Uterus (tissue), 3 donors: ENCODE measurements at regions not wholly inside any gene's neighbourhood (a gene's known extent, or its start where the extent isn't known, plus 50 kb on each side); places are given as distances from the start of the nearest gene placed in this dataset.

Experiments used
- DNase-seq, 2 donors: peaks; one replicate each; pipeline ENCODE4 v3.0.0-alpha.2; 2019 to 2020
- H3K27ac ChIP-seq, 2 donors: fragments of 200-600 bp; sonication (generic); 1 replicate in 1 of 2; 2 replicates in 1 of 2; pipeline ENCODE4 v1.5.1; 2016 to 2018
- H3K27me3 ChIP-seq, 2 donors: fragments of 200-600 bp; sonication (generic); one replicate each; pipeline ENCODE4 v1.5.1; 2018 to 2019; ENCODE audit warnings: control low read depth in 1 of 2
- H3K36me3 ChIP-seq, 2 donors: fragments of 200-600 bp; sonication (generic); one replicate each; pipeline ENCODE4 v1.5.1; 2019; ENCODE audit warnings: control low read depth in 1 of 2
- H3K4me1 ChIP-seq, 2 donors: fragments of 200-600 bp; sonication (generic); one replicate each; pipeline ENCODE4 v1.5.1; 2018 to 2019; ENCODE audit warnings: control low read depth in 1 of 2
- H3K4me3 ChIP-seq, 2 donors: fragments of 200-600 bp; sonication (generic); 1 replicate in 1 of 2; 2 replicates in 1 of 2; pipeline ENCODE4 v1.5.1; 2018 to 2019; ENCODE audit warnings: mild to moderate bottlenecking in 1 of 2
- H3K9me3 ChIP-seq, 2 donors: fragments of 200-600 bp; sonication (generic); one replicate each; pipeline ENCODE4 v1.5.1; 2019; ENCODE audit warnings: control low read depth in 1 of 2
- CTCF ChIP-seq, 4 experiments: fragments of 200-600 bp in 2 of 4; fragments of 450-650 bp in 2 of 4; sonication (generic) in 2 of 4; IDR thresholded peaks; one replicate each; pipeline ENCODE4 v1.5.1; 2016 to 2019; ENCODE audit warnings: antibody characterized with exemption in 4 of 4, mild to moderate bottlenecking in 2 of 4, moderate library complexity in 1 of 4
- POLR2A ChIP-seq, 2 donors: fragments of 450-650 bp; IDR thresholded peaks; one replicate each; pipeline ENCODE4 v1.6.1; 2016; ENCODE audit warnings: antibody characterized with exemption in 2 of 2, mild to moderate bottlenecking in 1 of 2, moderate library complexity in 1 of 2
- intact Hi-C: fragments of 100-400 bp; cut with DNase I; formaldehyde crosslinking; loops from one replicate; pipeline ENCODE4 v1.15.1; 2023; ENCODE audit warnings: low total_unique reads
- donor health status: DM: yes; HTN: yes; CAD: no.

GRCh38 chr2:83081826-83082690 lies 1377.0 kb downstream of the SUCLG1 start:
- Histone ChIP-seq H3K36me3 (no peaks in the 10 kb centered on the region), H3K27ac (peak overlapping the region in 1 of 2 donors; percentile 26), H3K27me3 (no peaks in the 10 kb centered on the region), H3K4me3 (no peak overlapping the region), H3K4me1 (no peaks in the 10 kb centered on the region), H3K9me3 (no peaks in the 10 kb centered on the region)
- DNase-seq, result peak in 1 of 2 donors; percentile 36
- TF ChIP-seq POLR2A (IDR thresholded peaks at IDR 0.05), result no peak
- TF ChIP-seq CTCF (IDR thresholded peaks at IDR 0.05), result no peak
- intact Hi-C loops, result no loop called here

GRCh38 chr2:83079007-83079406 lies 1380.1 kb downstream of the SUCLG1 start:
- H3K9me3 ChIP-seq, result no peaks in the 10 kb centered on the region
- no peaks in the 10 kb centered on the region for H3K27me3 ChIP-seq
- intact Hi-C loops, result no loop called here

GRCh38 chr2:83072767-83073166 lies 1386.3 kb downstream of the SUCLG1 start:
- Histone ChIP-seq H3K27ac (no peak overlapping the region), H3K27me3 (no peaks in the 10 kb centered on the region), H3K36me3 (no peaks in the 10 kb centered on the region), H3K4me1 (no peaks in the 10 kb centered on the region), H3K4me3 (no peak overlapping the region), H3K9me3 (no peaks in the 10 kb centered on the region)
- intact Hi-C loops, result no loop called here
- TF ChIP-seq POLR2A (IDR thresholded peaks at IDR 0.05) (no peak), CTCF (IDR thresholded peaks at IDR 0.05) (no peak)
- no peak for DNase-seq

More at GRCh38 chr2:83079007-83079406, 1380.1 kb downstream of the SUCLG1 start:
- no peaks in the 10 kb centered on the region for H3K36me3 ChIP-seq
- H3K4me1 ChIP-seq, result no peaks in the 10 kb centered on the region
- no peak for DNase-seq
- H3K27ac ChIP-seq, result no peak overlapping the region
- TF ChIP-seq POLR2A (IDR thresholded peaks at IDR 0.05) (no peak), CTCF (IDR thresholded peaks at IDR 0.05) (no peak)
- no peak overlapping the region for H3K4me3 ChIP-seq

GRCh38 chr2:83071914-83072313 lies 1387.2 kb downstream of the SUCLG1 start:
- DNase-seq, result no peak
- Histone ChIP-seq H3K36me3 (no peaks in the 10 kb centered on the region), H3K9me3 (no peaks in the 10 kb centered on the region), H3K27me3 (no peaks in the 10 kb centered on the region), H3K4me3 (no peak overlapping the region), H3K27ac (no peak overlapping the region), H3K4me1 (no peaks in the 10 kb centered on the region)
- TF ChIP-seq POLR2A (IDR thresholded peaks at IDR 0.05) (no peak), CTCF (IDR thresholded peaks at IDR 0.05) (no peak)
- intact Hi-C loops, result no loop called here

- no peaks in the 10 kb centered on the region for H3K4me1 ChIP-seq
- H3K36me3 ChIP-seq, result no peaks in the 10 kb centered on the region
- no peak for DNase-seq
- intact Hi-C loops, result no loop called here
- H3K27ac ChIP-seq, result no peak overlapping the region
- TF ChIP-seq POLR2A (IDR thresholded peaks at IDR 0.05) (no peak), CTCF (IDR thresholded peaks at IDR 0.05) (no peak)
- H3K27me3 ChIP-seq, result no peaks in the 10 kb centered on the region
- H3K4me3 ChIP-seq, result no peak overlapping the region
- no peaks in the 10 kb centered on the region for H3K9me3 ChIP-seq
Observed at GRCh38 chr2:83071352-83071751, 1387.7 kb downstream of the SUCLG1 start.
